ENCODE measurements at regions not wholly inside any gene's neighbourhood (a gene's known extent, or its start where the extent isn't known, plus 50 kb on each side); places are given as distances from the start of the nearest gene placed in this dataset.

GRCh38 chr3:73964818-73965217 lies 340.1 kb upstream of the PDZRN3 start:
- TF ChIP-seq SIN3A (IDR thresholded peaks at IDR 0.05; ENCODE audit: borderline replicate concordance, insufficient read depth, low read length): no peak
- no peak for TF ChIP-seq REST (IDR thresholded peaks at IDR 0.05; ENCODE audit: insufficient read depth in 1 of 2, low read depth in 2 of 2, low read length in 2 of 2)
- no peak for TF ChIP-seq TAF1 (IDR thresholded peaks at IDR 0.05; ENCODE audit: borderline replicate concordance, insufficient read depth, low read length)
- TF ChIP-seq FOXP2 (optimal IDR thresholded peaks at IDR 0.05; ENCODE audit: borderline replicate concordance, extremely low read depth, extremely low read length, insufficient read depth): no peak
- TF ChIP-seq POLR2AphosphoS5 (IDR thresholded peaks at IDR 0.05; ENCODE audit: low read depth, low read length): no peak

- no peak for TF ChIP-seq TAF1 (IDR thresholded peaks at IDR 0.05; ENCODE audit: borderline replicate concordance, insufficient read depth, low read length)
Measured at GRCh38 chr3:73955494-73956070, 330.8 kb upstream of the PDZRN3 start.

GRCh38 chr3:73954506-73954905 lies 329.8 kb upstream of the PDZRN3 start:
- no peak for TF ChIP-seq REST (IDR thresholded peaks at IDR 0.05; ENCODE audit: insufficient read depth in 1 of 2, low read depth in 2 of 2, low read length in 2 of 2)
- TF ChIP-seq TAF1 (IDR thresholded peaks at IDR 0.05; ENCODE audit: borderline replicate concordance, insufficient read depth, low read length): no peak
- TF ChIP-seq FOXP2 (optimal IDR thresholded peaks at IDR 0.05; ENCODE audit: borderline replicate concordance, extremely low read depth, extremely low read length, insufficient read depth): no peak
- no peak for TF ChIP-seq SIN3A (IDR thresholded peaks at IDR 0.05; ENCODE audit: borderline replicate concordance, insufficient read depth, low read length)
- no peak for TF ChIP-seq POLR2AphosphoS5 (IDR thresholded peaks at IDR 0.05; ENCODE audit: low read depth, low read length)

GRCh38 chr3:73952781-73953180 lies 328.0 kb upstream of the PDZRN3 start:
- TF ChIP-seq SIN3A (IDR thresholded peaks at IDR 0.05; ENCODE audit: borderline replicate concordance, insufficient read depth, low read length) (no peak), REST (IDR thresholded peaks at IDR 0.05; ENCODE audit: insufficient read depth in 1 of 2, low read depth in 2 of 2, low read length in 2 of 2) (no peak), TAF1 (IDR thresholded peaks at IDR 0.05; ENCODE audit: borderline replicate concordance, insufficient read depth, low read length) (no peak), POLR2AphosphoS5 (IDR thresholded peaks at IDR 0.05; ENCODE audit: low read depth, low read length) (no peak), FOXP2 (optimal IDR thresholded peaks at IDR 0.05; ENCODE audit: borderline replicate concordance, extremely low read depth, extremely low read length, insufficient read depth) (no peak)

GRCh38 chr3:73950865-73951558 lies 326.3 kb upstream of the PDZRN3 start:
- TF ChIP-seq TAF1 (IDR thresholded peaks at IDR 0.05; ENCODE audit: borderline replicate concordance, insufficient read depth, low read length): no peak
- no peak for TF ChIP-seq POLR2AphosphoS5 (IDR thresholded peaks at IDR 0.05; ENCODE audit: low read depth, low read length)
- TF ChIP-seq REST (IDR thresholded peaks at IDR 0.05; ENCODE audit: insufficient read depth in 1 of 2, low read depth in 2 of 2, low read length in 2 of 2): no peak
- TF ChIP-seq FOXP2 (optimal IDR thresholded peaks at IDR 0.05; ENCODE audit: borderline replicate concordance, extremely low read depth, extremely low read length, insufficient read depth): no peak
- TF ChIP-seq SIN3A (IDR thresholded peaks at IDR 0.05; ENCODE audit: borderline replicate concordance, insufficient read depth, low read length): no peak

All from PFSK-1 (cell line).